ENCODE measurements at regions not wholly inside any gene's neighbourhood (a gene's known extent, or its start where the extent isn't known, plus 50 kb on each side); places are given as distances from the start of the nearest gene placed in this dataset.

DNA sequence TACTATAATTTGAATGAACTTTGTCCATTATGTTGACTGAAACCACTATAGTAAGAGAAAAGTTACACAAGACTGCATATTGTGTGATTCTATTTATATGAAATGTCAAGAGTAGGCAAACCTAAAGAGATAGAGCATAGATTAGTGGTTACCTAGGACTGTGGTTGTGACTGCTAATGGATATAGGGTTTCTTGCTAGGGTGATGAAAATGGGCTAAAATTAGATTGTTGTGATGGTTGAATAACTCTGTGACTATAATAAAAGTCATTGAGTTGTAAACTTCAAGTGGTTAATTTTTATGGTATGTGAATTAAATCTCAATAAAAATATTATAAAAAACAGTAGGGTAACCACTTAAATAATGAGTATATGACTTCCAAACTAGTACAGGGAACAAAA, 142.9 kb upstream of the AHR start:
- TF ChIP-seq RAD21 (IDR thresholded peaks at IDR 0.05; ENCODE audit: low read depth) = no peak
- TF ChIP-seq EP300 (IDR thresholded peaks at IDR 0.05; ENCODE audit: borderline replicate concordance) = no peak
- no peak for TF ChIP-seq CREB1 (IDR thresholded peaks at IDR 0.05; ENCODE audit: low read depth)
- TF ChIP-seq, protein P1, sequence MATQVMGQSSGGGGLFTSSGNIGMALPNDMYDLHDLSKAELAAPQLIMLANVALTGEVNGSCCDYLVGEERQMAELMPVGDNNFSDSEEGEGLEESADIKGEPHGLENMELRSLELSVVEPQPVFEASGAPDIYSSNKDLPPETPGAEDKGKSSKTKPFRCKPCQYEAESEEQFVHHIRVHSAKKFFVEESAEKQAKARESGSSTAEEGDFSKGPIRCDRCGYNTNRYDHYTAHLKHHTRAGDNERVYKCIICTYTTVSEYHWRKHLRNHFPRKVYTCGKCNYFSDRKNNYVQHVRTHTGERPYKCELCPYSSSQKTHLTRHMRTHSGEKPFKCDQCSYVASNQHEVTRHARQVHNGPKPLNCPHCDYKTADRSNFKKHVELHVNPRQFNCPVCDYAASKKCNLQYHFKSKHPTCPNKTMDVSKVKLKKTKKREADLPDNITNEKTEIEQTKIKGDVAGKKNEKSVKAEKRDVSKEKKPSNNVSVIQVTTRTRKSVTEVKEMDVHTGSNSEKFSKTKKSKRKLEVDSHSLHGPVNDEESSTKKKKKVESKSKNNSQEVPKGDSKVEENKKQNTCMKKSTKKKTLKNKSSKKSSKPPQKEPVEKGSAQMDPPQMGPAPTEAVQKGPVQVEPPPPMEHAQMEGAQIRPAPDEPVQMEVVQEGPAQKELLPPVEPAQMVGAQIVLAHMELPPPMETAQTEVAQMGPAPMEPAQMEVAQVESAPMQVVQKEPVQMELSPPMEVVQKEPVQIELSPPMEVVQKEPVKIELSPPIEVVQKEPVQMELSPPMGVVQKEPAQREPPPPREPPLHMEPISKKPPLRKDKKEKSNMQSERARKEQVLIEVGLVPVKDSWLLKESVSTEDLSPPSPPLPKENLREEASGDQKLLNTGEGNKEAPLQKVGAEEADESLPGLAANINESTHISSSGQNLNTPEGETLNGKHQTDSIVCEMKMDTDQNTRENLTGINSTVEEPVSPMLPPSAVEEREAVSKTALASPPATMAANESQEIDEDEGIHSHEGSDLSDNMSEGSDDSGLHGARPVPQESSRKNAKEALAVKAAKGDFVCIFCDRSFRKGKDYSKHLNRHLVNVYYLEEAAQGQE (IDR thresholded peaks at IDR 0.05; ENCODE audit: low read depth) = no peak
- no peak for TF ChIP-seq CEBPB (IDR thresholded peaks at IDR 0.05)
- TF ChIP-seq MAX (IDR thresholded peaks at IDR 0.05) = no peak
- no peak for TF ChIP-seq TAF1 (IDR thresholded peaks at IDR 0.05; ENCODE audit: low read depth)
- TF ChIP-seq YY1 (IDR thresholded peaks at IDR 0.05; ENCODE audit: low read depth) = no peak
- TF ChIP-seq FOXM1 (IDR thresholded peaks at IDR 0.05; ENCODE audit: borderline replicate concordance, low read depth) = no peak
- TF ChIP-seq ZBTB7A (IDR thresholded peaks at IDR 0.05; ENCODE audit: low read depth) = no peak
- TF ChIP-seq NFIC (IDR thresholded peaks at IDR 0.05) = no peak
- no peak for TF ChIP-seq TEAD4 (IDR thresholded peaks at IDR 0.05)
- TF ChIP-seq TCF12 (IDR thresholded peaks at IDR 0.05; ENCODE audit: low read depth) = no peak
- TF ChIP-seq, protein P2, sequence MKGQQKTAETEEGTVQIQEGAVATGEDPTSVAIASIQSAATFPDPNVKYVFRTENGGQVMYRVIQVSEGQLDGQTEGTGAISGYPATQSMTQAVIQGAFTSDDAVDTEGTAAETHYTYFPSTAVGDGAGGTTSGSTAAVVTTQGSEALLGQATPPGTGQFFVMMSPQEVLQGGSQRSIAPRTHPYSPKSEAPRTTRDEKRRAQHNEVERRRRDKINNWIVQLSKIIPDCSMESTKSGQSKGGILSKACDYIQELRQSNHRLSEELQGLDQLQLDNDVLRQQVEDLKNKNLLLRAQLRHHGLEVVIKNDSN (IDR thresholded peaks at IDR 0.05) = no peak

Measured in Ishikawa (cell line).